Endothelial cell of umbilical vein (primary cell): ENCODE measurements at regions not wholly inside any gene's neighbourhood (a gene's known extent, or its start where the extent isn't known, plus 50 kb on each side); places are given as distances from the start of the nearest gene placed in this dataset.

Source experiments
- BruUV-seq: library from RNA; stranded (reverse); fragments of 400-500 nt; replicated peaks from 2 replicates; lab custom pipeline; 2021; lab: Mats Ljungman, UMichigan
- CTCF ChIA-PET: fragments of 300-600, 350-600 bp; sonication (Branson Sonifier 250); formaldehyde crosslinking; loops from one replicate; lab custom pipeline; 2021; ENCODE audit warnings: antibody characterized with exemption, inconsistent platforms; lab: Charles Lee
- POLR2A ChIA-PET: fragments of 300-600, 350-600 bp; sonication (Branson Sonifier 250); formaldehyde crosslinking; loops from one replicate; lab custom pipeline; 2021; ENCODE audit warnings: antibody characterized with exemption, inconsistent platforms; lab: Charles Lee
- DNase-seq: peaks from one replicate; pipeline ENCODE4 v3.0.0-alpha.2; 2011; ENCODE audit warnings: low read depth, low spot score
- FAIRE-seq: peaks from 2 replicates; lab custom pipeline; 2011; peaks lifted over from hg19 to GRCh38; lab: Jason Lieb, UNC
- H2AFZ ChIP-seq: 2 replicates; pipeline ENCODE4 v1.6.0; 2012; ENCODE audit warnings: low read depth, low read length, control low read depth, inconsistent platforms
- H3K27ac ChIP-seq: 2 replicates; pipeline ENCODE4 v1.5.1; 2011; ENCODE audit warnings: low read depth, mild to moderate bottlenecking, control low read depth, low read length, moderate library complexity; ENCODE audit not compliant: insufficient read depth
- H3K27me3 ChIP-seq, 2 experiments: 2 replicates each; pipeline versions ENCODE4 v1.6.0 to v1.6.1; 2011; ENCODE audit warnings: low read length in 2 of 2, mixed read lengths in 1 of 2; ENCODE audit not compliant: control insufficient read depth in 2 of 2, insufficient read depth in 2 of 2
- H3K36me3 ChIP-seq, 2 experiments: 2 replicates in 1 of 2; 3 replicates in 1 of 2; pipeline ENCODE4 v1.5.1; 2011; ENCODE audit warnings: low read length in 2 of 2, mild to moderate bottlenecking in 1 of 2, moderate library complexity in 1 of 2; ENCODE audit not compliant: control insufficient read depth in 2 of 2, insufficient read depth in 2 of 2; ENCODE audit errors: extremely low read depth in 1 of 2
- H3K4me1 ChIP-seq: 3 replicates; pipeline ENCODE4 v1.5.1; 2011; ENCODE audit warnings: mild to moderate bottlenecking, low read length; ENCODE audit not compliant: control insufficient read depth, insufficient read depth; ENCODE audit errors: extremely low read depth
- H3K4me2 ChIP-seq: 2 replicates; pipeline ENCODE4 v1.6.1; 2011; ENCODE audit warnings: low read length, control low read depth, mixed read lengths; ENCODE audit not compliant: insufficient read depth
- H3K4me3 ChIP-seq, 3 experiments: fragments of 200-600 bp in 1 of 3; sonication (generic), shearing (Covaris generic) in 1 of 3; replicated peaks in 1 of 3; 2 replicates each; pipeline ENCODE4 v1.5.1; 2011 to 2016; ENCODE audit warnings: control low read depth in 3 of 3, low read length in 3 of 3, mild to moderate bottlenecking in 2 of 3, inconsistent platforms in 1 of 3, low read depth in 1 of 3, moderate library complexity in 1 of 3; ENCODE audit not compliant: insufficient read depth in 1 of 3
- H3K79me2 ChIP-seq: 2 replicates; pipeline ENCODE4 v1.6.0; 2012; ENCODE audit warnings: low read length, inconsistent platforms; ENCODE audit not compliant: control insufficient read depth, insufficient read depth
- H3K9ac ChIP-seq: replicated peaks from 2 replicates; pipeline ENCODE3; 2011; ENCODE audit warnings: low read length, control low read depth; ENCODE audit not compliant: insufficient read depth; ENCODE audit errors: extremely low read depth
- H3K9me1 ChIP-seq: replicated peaks from 3 replicates; pipeline ENCODE4 v1.6.0; 2011; ENCODE audit warnings: mild to moderate bottlenecking, low read length; ENCODE audit not compliant: control insufficient read depth, insufficient read depth; ENCODE audit errors: extremely low read depth
- H3K9me3 ChIP-seq: replicated peaks from 2 replicates; pipeline ENCODE4 v1.5.1; 2012; ENCODE audit warnings: low read length, inconsistent platforms; ENCODE audit not compliant: control insufficient read depth, insufficient read depth
- H4K20me1 ChIP-seq: replicated peaks from 2 replicates; pipeline ENCODE3; 2011; ENCODE audit warnings: mild to moderate bottlenecking, low read length; ENCODE audit not compliant: control insufficient read depth, insufficient read depth; ENCODE audit errors: extremely low read depth
- EZH2 ChIP-seq: IDR thresholded peaks from 2 replicates; pipeline ENCODE4 v1.6.1; 2012; ENCODE audit warnings: borderline replicate concordance, low read depth, mild to moderate bottlenecking, moderate library complexity, low read length, inconsistent platforms; ENCODE audit not compliant: severe bottlenecking
- FOS ChIP-seq: IDR thresholded peaks from 2 replicates; pipeline ENCODE4 v1.6.1; 2011; ENCODE audit warnings: mild to moderate bottlenecking, low read length, moderate library complexity, borderline replicate concordance; ENCODE audit not compliant: insufficient read depth
- GATA2 ChIP-seq: IDR thresholded peaks from 2 replicates; pipeline ENCODE4 v1.7.0; 2011; ENCODE audit warnings: low read depth, mild to moderate bottlenecking, moderate library complexity, mixed read lengths, low read length; ENCODE audit not compliant: insufficient read length, insufficient read depth
- JUN ChIP-seq: IDR thresholded peaks from 2 replicates; pipeline ENCODE4 v1.6.1; 2011; ENCODE audit warnings: borderline replicate concordance, low read depth; ENCODE audit not compliant: insufficient read length, insufficient read depth
- MAX ChIP-seq: IDR thresholded peaks from 2 replicates; pipeline ENCODE4 v1.6.1; 2011; ENCODE audit not compliant: insufficient read depth, insufficient read length
- MYC ChIP-seq: IDR thresholded peaks from one replicate; pipeline ENCODE4 v1.6.1; 2011; ENCODE audit warnings: mild to moderate bottlenecking, low read depth, low read length
- POLR2A ChIP-seq: IDR thresholded peaks from 2 replicates; pipeline ENCODE4 v1.6.1; 2012; ENCODE audit warnings: low read depth, mild to moderate bottlenecking, control low read depth, low read length
- dilution Hi-C: fragments of 300-500 bp; cut with MboI; formaldehyde crosslinking; loops from one replicate; pipeline ENCODE4 v1.15.0; 2019; ENCODE audit warnings: low sequenced_read_pairs; ENCODE audit not compliant: extremely low pct_ligation_motif_present
- intact Hi-C: fragments of 100-400 bp; cut with micrococcal nuclease; formaldehyde crosslinking; loops from one replicate; pipeline ENCODE4 v1.10.0; 2022

GRCh38 chr5:24388448-24388847, 256.3 kb downstream of the CDH10 start:
- no peak overlapping the region for H3K4me3 ChIP-seq
- no peaks in the 10 kb centered on the region for H3K9me3 ChIP-seq
- BruUV-seq, result no TSS peak
- dilution Hi-C loops (no loop called here), intact Hi-C loops (no loop called here)
- POLR2A ChIA-PET, result no interaction called here
- H3K27ac ChIP-seq, result no peak overlapping the region
- no peak for FAIRE-seq
- TF ChIP-seq POLR2A (no peak), EZH2 (no peak)
- H3K79me2 ChIP-seq, result no peaks in the 10 kb centered on the region
- H3K9ac ChIP-seq, result no peak overlapping the region
- no peak for DNase-seq
- H4K20me1 ChIP-seq, result no peaks in the 10 kb centered on the region
- no peaks in the 10 kb centered on the region for H3K4me1 ChIP-seq
- H2AFZ ChIP-seq, result no peak overlapping the region
- no peaks in the 10 kb centered on the region for H3K27me3 ChIP-seq
- no peaks in the 10 kb centered on the region for H3K36me3 ChIP-seq
- no peaks in the 10 kb centered on the region for H3K9me1 ChIP-seq
- H3K4me2 ChIP-seq, result no peak overlapping the region
- CTCF ChIA-PET, result no interaction called here

GRCh38 chr5:24389968-24390367, 254.8 kb downstream of the CDH10 start:
- FAIRE-seq, result no peak
- Histone ChIP-seq H3K27ac (no peak overlapping the region), H3K4me2 (no peak overlapping the region), H3K27me3 (no peaks in the 10 kb centered on the region), H3K9ac (no peak overlapping the region), H3K4me1 (no peaks in the 10 kb centered on the region), H3K9me1 (no peaks in the 10 kb centered on the region), H3K9me3 (no peaks in the 10 kb centered on the region), H3K36me3 (no peaks in the 10 kb centered on the region), H2AFZ (no peak overlapping the region), H3K79me2 (no peaks in the 10 kb centered on the region), H3K4me3 (no peak overlapping the region), H4K20me1 (no peaks in the 10 kb centered on the region)
- no TSS peak for BruUV-seq
- DNase-seq, result no peak
- TF ChIP-seq GATA2, result no peak
- no peak for TF ChIP-seq MAX
- TF ChIP-seq JUN, result no peak
- TF ChIP-seq FOS, result no peak
- no peak for TF ChIP-seq POLR2A
- TF ChIP-seq MYC, result no peak
- CTCF ChIA-PET, result no interaction called here
- POLR2A ChIA-PET, result no interaction called here
- intact Hi-C loops, result no loop called here
- dilution Hi-C loops, result no loop called here
